ENCODE measurements at regions not wholly inside any gene's neighbourhood (a gene's known extent, or its start where the extent isn't known, plus 50 kb on each side); places are given as distances from the start of the nearest gene placed in this dataset.
A peak's percentile ranks its signal among the peaks of the same experiment; 100 is the strongest.
"Not testable (repeated sequence)": the region's sequence is repeated elsewhere in the genome, so short reads cannot be mapped to it uniquely, and the experiment has no call there.

- Histone ChIP-seq H4K20me1 (ENCODE audit: insufficient read depth, low read length) (no peaks in the 10 kb centered on the region), H3K4me3 (ENCODE audit: insufficient read depth, low read length) (peak overlapping the region; percentile 67), H3K9me3 (ENCODE audit: low read depth, low read length) (no peaks in the 10 kb centered on the region), H3K4me2 (ENCODE audit: insufficient read depth, low read length) (peak overlapping the region; percentile 83), H3K27me3 (ENCODE audit: insufficient read depth, low read length) (no peaks in the 10 kb centered on the region), H3K36me3 (ENCODE audit: insufficient read depth, low read length) (no peaks in the 10 kb centered on the region), H3K27ac (ENCODE audit: low read depth, low read length) (peak overlapping the region; percentile 65), H2AFZ (ENCODE audit: low read length) (peak overlapping the region; percentile 92), H3K79me2 (ENCODE audit: insufficient read depth, low read length) (no peaks in the 10 kb centered on the region), H3K4me1 (ENCODE audit: insufficient read depth, low read length) (peaks cover 30% of the 10 kb centered on the region)
- peak; percentile 96 for DNase-seq (ENCODE audit: insufficient read length, low spot score, missing footprints)
- peak; percentile 76 for TF ChIP-seq CTCF (IDR thresholded peaks at IDR 0.05; ENCODE audit: extremely low read depth, low read depth, low read length)
Observed at GRCh38 chr2:42974721-42975717, 182.6 kb upstream of the HAAO start.

GRCh38 chr2:42974169-42974720 is 181.9 kb upstream of the HAAO start:
- peak overlapping the region; percentile 65 for H3K27ac ChIP-seq (ENCODE audit: low read depth, low read length)
- peak overlapping the region; percentile 45 for H2AFZ ChIP-seq (ENCODE audit: low read length)
- no peaks in the 10 kb centered on the region for H3K27me3 ChIP-seq (ENCODE audit: insufficient read depth, low read length)
- DNase-seq (ENCODE audit: insufficient read length, low spot score, missing footprints): no peak
- H3K4me1 ChIP-seq (ENCODE audit: insufficient read depth, low read length): peaks cover 36% of the 10 kb centered on the region
- H3K4me3 ChIP-seq (ENCODE audit: insufficient read depth, low read length): no peak overlapping the region
- no peaks in the 10 kb centered on the region for H3K36me3 ChIP-seq (ENCODE audit: insufficient read depth, low read length)
- H3K79me2 ChIP-seq (ENCODE audit: insufficient read depth, low read length): no peaks in the 10 kb centered on the region
- peak overlapping the region; percentile 83 for H3K4me2 ChIP-seq (ENCODE audit: insufficient read depth, low read length)
- no peaks in the 10 kb centered on the region for H4K20me1 ChIP-seq (ENCODE audit: insufficient read depth, low read length)
- TF ChIP-seq CTCF (IDR thresholded peaks at IDR 0.05; ENCODE audit: extremely low read depth, low read depth, low read length): no peak
- no peaks in the 10 kb centered on the region for H3K9me3 ChIP-seq (ENCODE audit: low read depth, low read length)

DNA sequence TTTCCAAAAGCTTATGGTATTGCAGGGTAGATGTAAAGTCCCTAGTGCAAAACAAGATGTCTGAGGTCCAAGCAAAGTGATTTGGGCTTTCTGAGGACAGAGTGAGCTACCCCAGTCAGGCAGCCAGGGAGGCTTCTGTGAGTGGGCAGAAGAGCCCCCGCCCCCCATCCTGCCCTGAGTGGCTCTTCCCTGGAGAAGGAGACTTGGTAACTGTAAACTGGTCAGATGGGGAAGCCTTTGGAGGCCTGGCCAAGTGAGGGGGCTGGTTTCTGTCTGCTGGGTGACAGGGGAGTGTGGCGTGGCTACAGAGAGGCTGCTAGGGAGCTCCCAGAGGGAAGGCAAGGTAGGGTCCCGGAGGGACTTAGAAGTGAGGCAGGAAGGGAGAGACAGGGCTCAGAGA is 181.3 kb upstream of the HAAO start:
- Histone ChIP-seq H3K4me2 (ENCODE audit: insufficient read depth, low read length) (no peak overlapping the region), H4K20me1 (ENCODE audit: insufficient read depth, low read length) (no peaks in the 10 kb centered on the region), H2AFZ (ENCODE audit: low read length) (peak overlapping the region; percentile 45), H3K36me3 (ENCODE audit: insufficient read depth, low read length) (no peaks in the 10 kb centered on the region), H3K4me3 (ENCODE audit: insufficient read depth, low read length) (no peak overlapping the region), H3K27ac (ENCODE audit: low read depth, low read length) (peak overlapping the region; percentile 65), H3K9me3 (ENCODE audit: low read depth, low read length) (no peaks in the 10 kb centered on the region), H3K79me2 (ENCODE audit: insufficient read depth, low read length) (no peaks in the 10 kb centered on the region), H3K27me3 (ENCODE audit: insufficient read depth, low read length) (no peaks in the 10 kb centered on the region), H3K4me1 (ENCODE audit: insufficient read depth, low read length) (peaks cover 41% of the 10 kb centered on the region)
- no peak for TF ChIP-seq CTCF (IDR thresholded peaks at IDR 0.05; ENCODE audit: extremely low read depth, low read depth, low read length)
- DNase-seq (ENCODE audit: insufficient read length, low spot score, missing footprints): peak; percentile 62

DNA sequence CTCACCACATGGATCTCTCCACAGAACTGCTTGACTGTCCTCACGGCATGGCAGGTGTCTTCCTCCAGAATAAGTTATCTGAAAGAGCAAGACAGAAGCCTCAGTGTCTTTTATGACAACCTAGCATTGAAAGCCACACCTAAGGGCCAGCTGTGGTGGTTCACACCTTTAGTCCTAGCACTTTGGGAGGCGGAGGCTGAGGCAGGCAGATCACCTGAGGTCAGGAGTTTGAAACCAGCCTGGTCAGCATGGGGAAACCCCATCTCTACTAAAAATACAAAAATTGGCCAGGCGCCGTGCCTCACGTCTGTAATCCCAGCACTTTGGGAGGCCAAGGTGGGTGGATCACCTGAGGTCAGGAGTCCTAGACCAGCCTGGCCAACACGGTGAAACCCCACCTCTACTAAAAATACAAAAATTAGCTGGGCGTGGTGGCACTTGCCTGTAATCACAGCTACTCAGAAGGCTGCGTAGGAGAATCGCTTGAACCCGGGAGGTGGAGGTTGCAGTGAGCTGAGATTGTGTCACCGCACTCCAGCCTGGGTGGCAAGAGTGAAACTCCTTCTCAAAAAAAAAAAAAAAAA is 180.6 kb upstream of the HAAO start:
- not testable (repeated sequence) for H3K4me2 ChIP-seq (ENCODE audit: insufficient read depth, low read length); H3K4me3 ChIP-seq (ENCODE audit: insufficient read depth, low read length); H4K20me1 ChIP-seq (ENCODE audit: insufficient read depth, low read length); H3K27ac ChIP-seq (ENCODE audit: low read depth, low read length); H3K9me3 ChIP-seq (ENCODE audit: low read depth, low read length); DNase-seq (ENCODE audit: insufficient read length, low spot score, missing footprints); H3K36me3 ChIP-seq (ENCODE audit: insufficient read depth, low read length); H2AFZ ChIP-seq (ENCODE audit: low read length); H3K79me2 ChIP-seq (ENCODE audit: insufficient read depth, low read length); H3K27me3 ChIP-seq (ENCODE audit: insufficient read depth, low read length)
- H3K4me1 ChIP-seq (ENCODE audit: insufficient read depth, low read length): peaks cover 48% of the 10 kb centered on the region

Data from osteoblast (primary cell).